CD4-positive, alpha-beta T cell treated with Interferon gamma for 1 hour (primary cell): ENCODE measurements at regions not wholly inside any gene's neighbourhood (a gene's known extent, or its start where the extent isn't known, plus 50 kb on each side); places are given as distances from the start of the nearest gene placed in this dataset.
"Not testable (repeated sequence)": the region's sequence is repeated elsewhere in the genome, so short reads cannot be mapped to it uniquely, and the experiment has no call there.

ENCODE experiments used
- DNase-seq: peaks from one replicate; pipeline ENCODE4 v3.0.0-alpha.2; 2020

- no peak for DNase-seq
Measured at GRCh38 chr3:35849496-35849895, 210.2 kb downstream of the ARPP21 start.

DNA sequence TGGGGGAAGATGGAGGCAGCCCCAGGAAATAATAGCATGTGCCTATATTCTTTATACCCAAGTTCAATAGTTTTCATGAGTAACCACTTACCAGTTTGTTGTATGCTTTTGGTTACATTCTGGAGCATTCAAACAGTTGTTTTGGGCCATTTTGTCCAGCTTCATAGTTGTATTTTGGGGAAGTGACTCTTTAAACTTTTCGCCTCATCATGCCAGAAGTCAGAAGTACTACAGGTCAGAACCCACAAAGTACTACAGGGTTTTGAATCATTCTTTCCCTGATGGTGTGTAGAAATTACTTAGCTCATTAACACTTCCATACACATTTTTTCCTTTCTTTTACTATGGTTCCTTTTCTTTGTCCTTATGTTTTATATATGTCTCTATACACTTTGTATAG, 210.6 kb downstream of the ARPP21 start:
- DNase-seq: no peak

- DNase-seq: no peak
Measured at GRCh38 chr3:35857004-35857403, 217.7 kb downstream of the ARPP21 start.

DNA sequence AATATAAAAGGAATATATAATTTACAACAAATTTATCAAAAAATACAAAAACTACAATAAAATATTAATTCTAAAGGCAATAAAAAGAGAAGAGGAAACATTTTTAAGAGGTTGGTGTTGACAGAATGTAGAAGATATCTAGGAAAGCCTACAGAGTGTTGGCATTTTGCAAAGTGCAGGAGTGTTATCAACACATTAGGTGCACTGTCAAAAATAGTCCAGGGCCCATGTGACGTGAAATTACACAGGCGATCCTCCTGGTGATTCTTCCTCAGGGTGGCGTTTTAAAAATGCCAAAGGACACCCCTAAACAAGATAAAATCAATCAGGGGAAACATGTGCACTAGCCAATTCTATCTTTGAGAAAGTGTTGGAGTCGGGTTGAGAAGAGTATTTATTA, 222.7 kb downstream of the ARPP21 start:
- no peak for DNase-seq

DNA sequence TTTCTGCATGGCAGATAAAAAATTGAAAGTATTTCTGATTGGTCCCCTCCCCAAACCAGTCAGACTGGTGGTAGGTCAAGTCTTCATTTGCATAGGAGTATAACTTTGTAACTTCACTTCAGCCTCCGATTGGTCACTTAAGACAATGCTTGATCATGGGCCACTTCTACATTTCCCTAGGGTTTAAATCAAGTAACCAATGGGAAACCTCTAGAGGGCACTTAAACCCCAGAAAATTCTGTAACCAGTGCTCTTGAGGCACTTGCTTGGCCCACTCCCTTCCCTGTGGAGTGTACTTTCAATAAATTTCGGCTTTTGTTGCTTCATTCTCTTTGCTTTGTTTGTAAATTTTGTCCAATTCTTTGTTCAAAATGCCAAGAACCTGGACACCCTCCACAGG, 225.5 kb downstream of the ARPP21 start:
- no peak for DNase-seq

DNA sequence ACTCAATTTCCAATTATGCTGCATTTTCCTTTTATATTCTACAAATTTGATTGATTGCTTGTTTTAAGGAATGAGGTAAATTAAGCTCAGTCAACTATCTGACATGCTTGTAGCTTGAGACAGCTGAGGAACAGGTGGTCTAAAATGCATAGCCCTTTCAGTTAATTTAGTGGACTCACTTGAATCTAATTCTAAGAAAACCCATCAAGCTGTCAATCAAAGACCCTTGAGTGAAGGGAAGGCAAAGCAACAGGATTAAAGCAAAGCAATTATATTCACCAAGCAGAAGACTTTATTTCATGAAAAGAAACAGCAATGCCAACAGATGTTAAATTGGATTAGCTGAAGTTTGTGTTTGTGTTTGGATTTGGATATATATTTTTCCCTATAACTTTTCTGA, 228.5 kb downstream of the ARPP21 start:
- DNase-seq: no peak

DNA sequence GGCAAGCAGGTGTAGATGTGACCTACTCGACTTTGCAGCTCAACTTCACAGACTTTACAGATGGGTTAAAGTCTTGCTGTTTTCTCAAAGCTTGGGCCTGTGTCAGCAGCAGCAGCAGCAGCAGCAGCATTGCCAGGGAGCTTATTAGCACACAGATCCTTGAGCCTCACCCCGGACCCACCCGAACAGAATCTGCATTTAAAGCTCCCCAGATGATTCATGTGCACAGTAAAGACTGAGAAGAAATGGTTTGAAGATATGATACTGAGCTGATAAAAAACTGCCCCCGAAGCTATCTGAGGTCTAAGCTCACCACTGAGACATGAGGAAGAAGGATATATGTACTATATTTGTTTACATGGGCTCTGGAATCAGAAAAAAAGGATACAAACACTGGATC, 231.7 kb downstream of the ARPP21 start:
- no peak for DNase-seq

- DNase-seq: no peak
Measured at GRCh38 chr3:35883929-35884328, 244.6 kb downstream of the ARPP21 start.

DNA sequence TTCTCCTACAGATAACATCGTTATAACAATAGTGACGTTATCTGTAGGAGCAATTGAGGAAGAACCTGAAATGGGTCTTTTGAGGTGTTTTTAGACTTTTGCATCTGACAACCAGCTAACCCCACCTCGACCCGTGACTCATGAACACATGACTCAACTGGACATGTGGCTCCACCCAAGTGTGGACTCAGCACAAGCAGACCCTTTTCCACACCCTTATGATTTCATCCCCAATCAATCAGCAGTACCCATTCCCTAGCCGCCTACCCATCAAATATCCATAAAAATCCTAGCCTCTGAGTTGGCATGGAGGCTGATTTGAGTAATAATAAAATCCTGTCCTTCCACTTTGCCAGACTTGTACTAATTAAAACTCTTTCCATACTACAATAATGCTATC, 255.4 kb downstream of the ARPP21 start:
- DNase-seq: no peak

DNA sequence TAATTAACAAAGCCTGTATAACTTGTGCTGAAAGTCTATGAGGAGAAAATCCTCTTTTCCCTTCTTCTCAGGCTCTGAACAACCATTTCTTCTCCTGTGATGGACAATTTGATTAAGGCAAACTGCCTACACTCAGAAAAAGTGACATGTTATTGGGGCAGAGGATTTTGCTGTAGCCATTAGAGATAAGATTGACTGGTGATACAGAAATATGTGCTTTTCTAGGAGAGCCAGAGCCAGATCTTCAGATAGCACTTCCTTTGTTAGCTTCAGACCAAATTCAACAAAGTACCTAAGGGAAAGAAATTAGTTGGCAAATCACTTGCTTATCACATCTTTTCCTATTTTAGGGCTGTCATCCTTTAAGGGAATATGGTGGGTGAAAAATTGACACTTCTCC, 259.9 kb downstream of the ARPP21 start:
- DNase-seq: no peak

DNA sequence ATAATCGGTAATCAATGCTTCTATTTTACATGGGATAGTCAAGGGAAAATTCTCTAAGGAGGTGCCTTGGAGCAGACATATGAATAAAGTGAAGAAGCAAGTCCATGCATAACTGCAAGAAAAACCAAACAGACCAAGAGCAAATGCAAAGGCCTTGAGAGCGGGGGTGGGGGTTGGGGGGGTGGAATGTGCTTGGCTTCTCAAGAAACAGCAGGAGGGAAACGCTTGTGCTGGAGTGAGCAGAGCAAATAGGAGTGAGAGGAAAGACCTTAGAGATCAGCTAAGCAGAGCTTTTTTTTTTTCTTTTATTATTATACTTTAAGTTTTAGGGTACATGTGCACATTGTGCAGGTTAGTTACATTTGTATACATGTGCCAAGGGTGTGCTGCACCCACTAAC, 260.8 kb downstream of the ARPP21 start:
- DNase-seq: no peak

DNA sequence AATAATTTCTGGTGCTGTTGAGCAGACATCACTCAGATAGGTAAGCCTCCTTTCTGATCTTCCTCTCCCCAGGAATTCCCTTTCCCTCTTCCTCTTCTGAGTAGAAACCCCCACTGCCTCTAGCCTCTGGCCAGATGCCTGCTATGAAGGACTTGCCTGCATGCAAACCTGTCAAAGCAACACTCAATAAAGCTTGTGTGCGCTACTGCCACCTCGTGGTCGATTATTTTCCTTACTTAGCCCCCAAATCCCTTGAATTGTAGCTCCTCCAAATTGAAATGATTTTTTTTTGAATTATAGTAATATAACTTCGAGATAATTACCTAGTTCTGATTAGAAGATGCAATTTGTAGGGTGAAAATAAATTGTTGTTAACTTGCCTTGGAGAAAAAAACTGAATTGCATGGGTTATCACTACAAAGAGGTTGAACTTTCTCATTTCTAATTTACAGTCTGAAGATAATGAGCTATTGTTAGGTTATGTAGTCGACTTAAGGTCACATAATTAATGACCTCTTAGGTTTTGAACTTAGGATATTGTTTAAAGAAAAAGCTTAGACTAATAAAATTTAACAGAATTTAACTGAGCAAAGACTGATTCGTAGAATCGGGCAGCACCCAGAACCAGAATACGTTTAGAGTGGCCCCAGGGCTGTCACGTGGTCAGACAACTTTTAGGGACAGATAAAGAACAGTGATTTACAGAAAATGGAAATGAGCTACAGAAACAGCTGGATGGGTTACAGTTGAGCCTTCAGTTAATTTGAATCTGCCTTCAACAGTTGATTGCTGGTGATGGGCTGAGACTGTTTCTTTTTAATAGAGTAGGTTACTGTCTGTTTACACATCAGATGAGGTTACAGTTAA, 269.3 kb downstream of the ARPP21 start:
- peak; percentile 13 for DNase-seq

- no peak for DNase-seq
Measured at GRCh38 chr3:35919160-35919559, 279.8 kb downstream of the ARPP21 start.

DNA sequence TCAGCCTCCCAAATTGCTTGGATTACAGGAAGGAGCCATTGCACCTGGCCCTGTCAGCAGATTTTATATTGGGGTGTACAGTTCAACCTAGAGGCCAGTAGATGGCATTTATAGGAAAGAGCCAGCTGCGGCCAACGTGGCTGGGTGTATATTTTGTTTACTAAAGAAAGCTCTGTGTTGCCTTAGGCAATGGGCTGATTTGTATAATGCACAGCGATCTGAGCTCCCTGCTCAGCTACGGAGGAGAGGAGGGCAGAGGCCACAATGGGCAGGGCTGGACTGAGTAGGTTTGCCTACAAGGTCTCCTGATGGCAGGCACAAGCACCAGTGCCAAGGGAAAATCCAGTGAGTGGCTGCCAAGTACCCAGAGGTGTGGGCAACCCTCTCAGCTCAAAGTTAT, 282.4 kb downstream of the ARPP21 start:
- no peak for DNase-seq

DNA sequence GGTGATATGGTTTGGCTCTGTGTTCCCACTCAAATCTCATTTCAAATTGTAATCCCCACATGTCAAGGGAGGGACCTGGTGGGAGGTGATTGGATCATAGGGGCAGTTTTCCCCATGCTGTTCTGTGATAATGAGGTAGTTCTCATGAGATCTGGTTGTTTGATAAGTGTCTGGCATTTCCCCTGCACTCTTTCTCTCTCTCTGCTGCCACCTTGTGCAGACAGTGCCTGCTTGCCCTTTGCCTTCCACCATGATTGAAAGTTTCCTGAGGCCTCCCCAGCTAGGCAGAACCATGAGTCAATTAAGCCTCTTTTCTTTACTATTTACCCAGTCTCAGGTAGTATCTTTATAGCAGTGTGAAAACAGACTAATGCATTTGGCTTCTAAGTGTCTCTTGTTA, 284.7 kb downstream of the ARPP21 start:
- DNase-seq: not testable (repeated sequence)

DNA sequence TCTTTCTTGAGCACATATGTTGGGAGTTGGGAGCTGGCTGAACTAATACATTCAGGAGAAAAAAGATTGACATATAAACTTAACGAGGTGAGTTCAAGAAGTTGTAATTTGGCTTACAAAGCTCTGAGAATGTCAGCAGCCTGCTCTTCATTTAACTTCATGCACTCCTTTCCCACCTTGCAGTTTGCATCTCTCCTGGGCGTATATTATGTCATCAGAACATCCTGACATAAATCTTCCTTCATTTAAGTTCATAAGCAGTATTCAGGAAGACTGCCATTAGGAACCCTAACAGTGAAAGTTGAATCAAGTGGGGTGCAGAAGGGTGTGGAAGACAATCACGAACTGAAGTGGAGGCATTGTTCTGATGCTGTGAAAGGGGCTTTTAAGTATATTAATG, 288.1 kb downstream of the ARPP21 start:
- no peak for DNase-seq

GRCh38 chr3:35929158-35929557, 289.8 kb downstream of the ARPP21 start:
- DNase-seq: no peak

DNA sequence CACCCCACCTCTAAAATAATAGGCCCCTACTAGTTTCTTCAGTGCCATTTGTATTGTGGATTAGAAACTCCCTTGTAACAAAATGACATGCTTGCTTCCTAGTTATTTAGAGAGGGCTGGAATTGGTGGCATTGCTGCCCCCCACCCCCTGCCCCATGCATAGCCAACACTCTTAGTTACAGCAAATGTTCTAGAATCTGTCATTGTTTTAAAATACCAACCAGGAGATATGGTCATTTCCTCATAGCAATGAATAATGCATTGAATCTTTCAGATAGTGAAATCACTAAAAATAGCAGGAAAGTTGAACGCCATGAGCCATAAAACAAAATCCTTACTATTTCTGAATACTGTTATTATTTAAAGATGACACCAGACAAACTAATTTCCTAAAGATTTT, 292.5 kb downstream of the ARPP21 start:
- no peak for DNase-seq

DNA sequence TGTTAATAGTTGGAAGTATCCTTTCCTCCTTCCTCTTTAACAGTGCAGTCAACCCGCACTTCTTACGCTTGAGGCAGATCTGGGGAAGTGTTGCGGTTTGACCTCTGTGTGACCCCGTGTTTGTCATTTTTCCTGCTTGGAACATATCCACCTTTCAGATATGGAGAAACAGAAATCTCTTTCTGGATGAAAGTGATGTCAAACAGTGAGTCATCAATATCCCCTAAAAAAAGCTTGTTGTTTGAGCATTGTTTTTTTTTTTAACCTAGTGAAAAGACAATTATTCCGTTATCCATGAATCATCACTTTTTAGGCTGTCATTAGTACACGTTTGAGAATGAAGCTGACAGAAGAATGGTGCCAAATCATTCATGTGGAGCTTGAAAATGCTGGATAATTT, 293.7 kb downstream of the ARPP21 start:
- no peak for DNase-seq

DNA sequence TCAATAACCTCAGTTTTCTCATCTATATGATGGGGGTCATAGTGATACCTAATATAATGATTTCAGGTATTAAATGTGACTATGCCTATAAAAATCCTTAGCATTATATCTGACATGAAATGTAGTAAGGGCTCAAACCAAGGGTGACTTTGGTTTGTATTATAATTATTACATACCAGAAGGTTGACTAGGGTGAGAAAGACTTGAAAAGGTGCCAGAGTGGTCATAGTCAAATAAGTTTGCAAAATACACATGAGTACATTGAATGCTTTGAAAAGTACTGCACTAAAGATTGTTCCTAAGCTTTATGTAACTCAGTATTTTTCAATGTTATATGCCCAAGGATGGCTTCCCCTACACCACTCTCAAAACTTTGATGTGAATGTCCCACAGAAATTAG, 297.2 kb downstream of the ARPP21 start:
- no peak for DNase-seq

GRCh38 chr3:35944926-35945710, 305.8 kb downstream of the ARPP21 start:
- DNase-seq: no peak

DNA sequence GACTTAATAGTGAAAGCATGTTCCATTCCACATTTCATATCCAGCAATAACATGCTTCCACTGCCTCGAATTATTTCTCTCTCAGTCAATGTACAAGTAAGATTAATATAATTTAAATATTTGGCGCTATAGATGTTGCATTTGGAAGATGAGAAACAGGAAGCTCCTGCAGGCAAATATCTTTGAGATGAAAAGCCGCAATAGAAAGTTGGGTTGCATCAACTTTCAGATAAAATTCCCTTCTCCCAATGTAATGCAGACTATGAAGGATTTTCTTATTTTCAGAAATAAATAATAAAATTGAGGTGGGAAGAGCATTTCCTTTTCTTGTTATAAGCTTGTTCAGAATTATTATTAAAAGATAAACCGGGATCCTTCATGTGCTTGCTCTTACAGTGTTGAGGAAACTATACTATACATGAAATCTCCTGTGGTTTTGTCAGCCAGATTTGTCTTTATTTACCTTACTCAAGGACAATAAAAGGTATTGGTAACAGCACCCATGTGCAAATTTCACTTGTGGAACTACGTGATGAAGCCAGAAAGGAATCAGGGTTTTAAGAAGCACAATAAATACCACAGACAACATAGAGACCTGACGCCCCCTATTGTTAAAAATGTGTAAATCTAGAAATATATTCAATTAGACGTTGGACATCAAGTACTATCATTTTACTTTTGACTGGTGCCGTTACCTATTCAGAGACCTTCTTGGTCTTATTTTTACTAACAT, 307.0 kb downstream of the ARPP21 start:
- DNase-seq: no peak

DNA sequence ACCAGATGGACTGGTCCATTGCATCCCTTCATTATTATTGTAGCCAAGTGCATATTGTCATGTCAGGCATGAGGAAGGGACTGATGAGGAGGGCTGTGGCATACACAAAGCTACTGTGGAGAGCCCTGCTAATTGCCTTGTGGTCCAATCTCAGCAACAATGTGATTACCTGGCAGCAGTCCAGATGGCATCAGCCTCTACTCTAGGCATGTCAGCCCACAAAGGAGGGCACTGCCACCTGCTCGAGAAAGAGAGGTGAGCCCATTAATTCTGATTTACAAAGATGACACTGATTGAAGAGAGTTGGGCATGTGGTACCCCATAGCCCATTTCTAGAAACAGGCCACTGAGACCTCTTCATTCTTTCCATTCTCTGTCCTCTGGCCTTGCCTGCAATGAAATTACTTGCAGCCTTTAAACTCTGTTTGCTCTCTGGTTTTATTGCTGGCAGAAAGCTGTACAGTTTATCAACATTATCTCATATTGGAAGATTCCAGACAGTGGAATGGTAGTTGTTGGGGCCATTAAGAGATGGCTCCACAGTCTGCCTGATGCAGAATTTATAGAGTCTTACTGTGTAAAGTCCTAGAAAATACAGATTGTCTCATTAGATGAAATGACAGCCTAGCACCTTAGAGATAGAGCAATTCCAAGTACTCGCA, 307.7 kb downstream of the ARPP21 start:
- no peak for DNase-seq
